ENCODE measurements at regions not wholly inside any gene's neighbourhood (a gene's known extent, or its start where the extent isn't known, plus 50 kb on each side); places are given as distances from the start of the nearest gene placed in this dataset.

DNA sequence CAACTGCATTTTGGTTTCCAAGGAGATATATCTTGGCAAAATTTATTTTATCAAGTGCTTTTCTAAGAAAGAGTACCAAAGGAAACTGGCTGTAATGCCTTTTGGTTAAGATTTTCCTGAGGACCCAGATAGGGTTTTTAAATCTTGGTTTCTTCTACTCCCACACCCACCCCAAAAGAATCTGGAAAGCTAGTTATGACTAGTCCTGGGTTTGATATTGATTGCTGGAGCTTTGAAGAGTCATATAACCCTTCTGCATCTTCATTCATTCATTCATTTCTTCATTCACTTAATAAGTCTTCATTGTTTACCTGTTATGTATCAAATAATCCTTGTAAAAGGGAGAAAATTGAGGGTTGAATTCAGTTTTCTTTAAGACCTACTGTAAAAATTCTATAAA lies 425.2 kb downstream of the PCNX1 start:
- H3K4me3 ChIP-seq (ENCODE audit: low read depth, low read length) = no peak overlapping the region
- TF ChIP-seq, protein P1, sequence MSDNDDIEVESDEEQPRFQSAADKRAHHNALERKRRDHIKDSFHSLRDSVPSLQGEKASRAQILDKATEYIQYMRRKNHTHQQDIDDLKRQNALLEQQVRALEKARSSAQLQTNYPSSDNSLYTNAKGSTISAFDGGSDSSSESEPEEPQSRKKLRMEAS (IDR thresholded peaks at IDR 0.05; ENCODE audit: low read depth, low read length) = no peak
- no peak for TF ChIP-seq POLR2A (IDR thresholded peaks at IDR 0.05; ENCODE audit: extremely low read depth, insufficient read length)

DNA sequence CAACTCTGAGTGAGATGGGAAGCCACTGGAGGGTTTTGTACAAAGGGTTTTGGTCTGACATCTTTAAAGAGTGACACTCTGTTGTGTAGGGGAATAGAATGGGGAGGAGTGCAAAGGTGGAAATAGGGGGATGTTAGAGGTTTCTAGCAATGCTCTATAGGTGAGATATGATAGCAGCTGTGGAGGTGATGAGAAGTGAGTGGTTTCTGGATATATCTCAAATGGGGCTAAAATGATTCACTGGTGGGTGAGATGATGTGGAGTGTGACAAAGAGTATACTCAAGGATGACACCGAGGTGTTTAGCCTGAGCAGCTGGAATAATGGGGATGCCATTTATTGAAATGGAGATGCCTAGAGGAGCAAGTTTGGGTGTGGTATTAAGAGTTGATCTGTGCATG lies 426.4 kb downstream of the PCNX1 start:
- DNase-seq (ENCODE audit: low read depth) = no peak
- TF ChIP-seq, protein P2, sequence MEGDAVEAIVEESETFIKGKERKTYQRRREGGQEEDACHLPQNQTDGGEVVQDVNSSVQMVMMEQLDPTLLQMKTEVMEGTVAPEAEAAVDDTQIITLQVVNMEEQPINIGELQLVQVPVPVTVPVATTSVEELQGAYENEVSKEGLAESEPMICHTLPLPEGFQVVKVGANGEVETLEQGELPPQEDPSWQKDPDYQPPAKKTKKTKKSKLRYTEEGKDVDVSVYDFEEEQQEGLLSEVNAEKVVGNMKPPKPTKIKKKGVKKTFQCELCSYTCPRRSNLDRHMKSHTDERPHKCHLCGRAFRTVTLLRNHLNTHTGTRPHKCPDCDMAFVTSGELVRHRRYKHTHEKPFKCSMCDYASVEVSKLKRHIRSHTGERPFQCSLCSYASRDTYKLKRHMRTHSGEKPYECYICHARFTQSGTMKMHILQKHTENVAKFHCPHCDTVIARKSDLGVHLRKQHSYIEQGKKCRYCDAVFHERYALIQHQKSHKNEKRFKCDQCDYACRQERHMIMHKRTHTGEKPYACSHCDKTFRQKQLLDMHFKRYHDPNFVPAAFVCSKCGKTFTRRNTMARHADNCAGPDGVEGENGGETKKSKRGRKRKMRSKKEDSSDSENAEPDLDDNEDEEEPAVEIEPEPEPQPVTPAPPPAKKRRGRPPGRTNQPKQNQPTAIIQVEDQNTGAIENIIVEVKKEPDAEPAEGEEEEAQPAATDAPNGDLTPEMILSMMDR (IDR thresholded peaks at IDR 0.05; ENCODE audit: low read depth, low read length) = no peak
- TF ChIP-seq POLR2A (IDR thresholded peaks at IDR 0.05; ENCODE audit: extremely low read depth, insufficient read length) = no peak
- TF ChIP-seq, protein P1 (IDR thresholded peaks at IDR 0.05; ENCODE audit: low read depth, low read length) = no peak
- TF ChIP-seq MYC (IDR thresholded peaks at IDR 0.05; ENCODE audit: low read depth, low read length) = no peak
- H3K4me3 ChIP-seq (ENCODE audit: low read depth, low read length) = no peak overlapping the region

More for the DNA sequence above, 425.2 kb downstream of the PCNX1 start:
- no peak for DNase-seq (ENCODE audit: low read depth)

DNA sequence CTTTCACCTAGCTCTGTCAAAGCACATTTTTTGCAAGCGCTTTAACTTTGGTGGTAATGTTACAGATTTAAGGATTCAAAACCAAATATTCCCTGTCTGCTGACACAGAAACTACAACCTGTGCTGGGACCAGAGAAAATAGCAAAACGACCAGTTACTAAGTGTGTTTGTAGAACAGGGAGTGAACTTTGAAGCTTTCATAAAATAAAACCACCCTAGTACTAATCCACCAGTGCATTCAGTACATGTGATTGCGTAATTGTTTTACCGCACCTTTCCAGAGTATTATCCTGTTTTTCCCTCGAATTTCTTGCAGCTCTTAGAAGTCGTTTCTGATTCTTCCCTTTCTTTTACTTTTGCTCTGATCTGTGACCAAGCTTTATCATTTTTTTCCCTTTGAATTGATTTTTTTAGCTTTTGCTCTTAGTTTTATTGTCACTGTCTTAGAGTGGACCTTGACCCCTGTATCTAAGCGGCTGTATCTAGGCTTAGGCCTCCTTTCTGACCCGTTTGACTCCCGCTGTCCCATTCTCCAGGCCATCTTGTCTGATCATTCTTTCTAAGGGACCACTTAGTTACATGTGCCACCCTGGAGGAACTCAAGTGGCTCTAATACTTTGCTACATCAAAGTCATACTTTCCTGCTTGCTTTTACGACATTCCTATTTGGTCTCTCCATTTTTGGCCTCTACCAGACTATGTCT lies 429.4 kb downstream of the PCNX1 start:
- H3K4me3 ChIP-seq (ENCODE audit: low read depth, low read length) = no peak overlapping the region
- DNase-seq (ENCODE audit: low read depth) = no peak

DNA sequence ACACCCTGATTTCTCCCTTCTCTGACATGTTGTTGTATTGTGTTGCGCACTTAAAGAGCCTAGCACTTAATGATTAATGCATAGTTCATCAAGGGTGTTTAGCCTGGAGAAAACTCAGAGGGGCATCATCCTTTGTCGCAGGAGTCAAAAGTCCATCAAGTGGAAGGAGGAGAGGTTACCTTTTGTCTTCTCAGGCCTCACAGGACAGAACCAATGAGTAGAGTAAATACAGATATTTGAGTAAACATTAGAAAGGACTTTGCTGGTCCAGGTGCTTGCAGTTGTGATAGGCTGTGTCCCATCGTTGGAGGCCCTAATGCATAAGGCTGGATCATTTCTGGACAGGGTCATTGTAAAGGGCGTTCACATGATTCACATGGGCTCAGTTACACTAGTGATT lies 430.9 kb downstream of the PCNX1 start:
- TF ChIP-seq, protein P2 (IDR thresholded peaks at IDR 0.05; ENCODE audit: low read depth, low read length) = no peak
- no peak for TF ChIP-seq POLR2A (IDR thresholded peaks at IDR 0.05; ENCODE audit: extremely low read depth, insufficient read length)
- TF ChIP-seq, protein P1 (IDR thresholded peaks at IDR 0.05; ENCODE audit: low read depth, low read length) = no peak
- TF ChIP-seq MYC (IDR thresholded peaks at IDR 0.05; ENCODE audit: low read depth, low read length) = no peak
- H3K4me3 ChIP-seq (ENCODE audit: low read depth, low read length) = no peak overlapping the region
- no peak for DNase-seq (ENCODE audit: low read depth)

More for the DNA sequence above, 429.4 kb downstream of the PCNX1 start:
- no peak for TF ChIP-seq MYC (IDR thresholded peaks at IDR 0.05; ENCODE audit: low read depth, low read length)
- TF ChIP-seq, protein P1 (IDR thresholded peaks at IDR 0.05; ENCODE audit: low read depth, low read length) = no peak
- TF ChIP-seq POLR2A (IDR thresholded peaks at IDR 0.05; ENCODE audit: extremely low read depth, insufficient read length) = no peak
- TF ChIP-seq, protein P2 (IDR thresholded peaks at IDR 0.05; ENCODE audit: low read depth, low read length) = no peak

- H3K4me3 ChIP-seq (ENCODE audit: low read depth, low read length) = no peak overlapping the region
- TF ChIP-seq, protein P1 (IDR thresholded peaks at IDR 0.05; ENCODE audit: low read depth, low read length) = no peak
- no peak for DNase-seq (ENCODE audit: low read depth)
These were observed 432.6 kb downstream of the PCNX1 start for GRCh38 chr14:71339650-71340415.

GRCh38 chr14:71341156-71341555 lies 433.9 kb downstream of the PCNX1 start:
- peak; percentile 24 for DNase-seq (ENCODE audit: low read depth)
- H3K4me3 ChIP-seq (ENCODE audit: low read depth, low read length) = no peak overlapping the region
- TF ChIP-seq MYC (IDR thresholded peaks at IDR 0.05; ENCODE audit: low read depth, low read length) (no peak), POLR2A (IDR thresholded peaks at IDR 0.05; ENCODE audit: extremely low read depth, insufficient read length) (no peak)
- TF ChIP-seq, protein P2 (IDR thresholded peaks at IDR 0.05; ENCODE audit: low read depth, low read length) = no peak
- TF ChIP-seq, protein P1 (IDR thresholded peaks at IDR 0.05; ENCODE audit: low read depth, low read length) = no peak

Data from NB4 (cell line).